Liver (tissue), 3 donors: ENCODE measurements at regions not wholly inside any gene's neighbourhood (a gene's known extent, or its start where the extent isn't known, plus 50 kb on each side); places are given as distances from the start of the nearest gene placed in this dataset.

Experiments used
- GABPA ChIP-seq, 2 donors: IDR thresholded peaks in 1 of 2; conservative IDR thresholded peaks in 1 of 2; 2 replicates each; pipeline ENCODE4 v1.6.1; 2016; ENCODE audit warnings: antibody characterized with exemption in 2 of 2, mild to moderate bottlenecking in 1 of 2, moderate library complexity in 1 of 2
- JUND ChIP-seq, 2 donors: IDR thresholded peaks; 2 replicates each; pipeline ENCODE4 v1.6.1; 2016; ENCODE audit warnings: antibody characterized with exemption in 2 of 2
- RAD21 ChIP-seq, 2 donors: IDR thresholded peaks; 2 replicates each; pipeline ENCODE4 v1.6.1; 2016; ENCODE audit warnings: antibody characterized with exemption in 2 of 2, mild to moderate bottlenecking in 2 of 2
- SP1 ChIP-seq: IDR thresholded peaks from 2 replicates; pipeline ENCODE4 v1.6.1; 2018; ENCODE audit warnings: antibody characterized with exemption, mild to moderate bottlenecking
- TAF1 ChIP-seq: conservative IDR thresholded peaks from 2 replicates; pipeline ENCODE4 v1.6.1; 2016; ENCODE audit warnings: antibody characterized with exemption, mild to moderate bottlenecking
- YY1 ChIP-seq: IDR thresholded peaks from 2 replicates; pipeline ENCODE4 v1.6.1; 2016; ENCODE audit warnings: antibody characterized with exemption, mild to moderate bottlenecking
- TF ChIP-seq, protein P1 (sequence below): fragments of 150-350 bp; IDR thresholded peaks from 2 replicates; pipeline ENCODE4 v1.5.1; 2017; ENCODE audit warnings: improper control_type of control experiment, low read depth, low read length; ENCODE audit not compliant: missing input control
- TF ChIP-seq, protein P2 (sequence below): IDR thresholded peaks from 2 replicates; pipeline ENCODE4 v1.6.1; 2016; ENCODE audit warnings: antibody characterized with exemption, mild to moderate bottlenecking
- TF ChIP-seq, protein P3 (sequence below): IDR thresholded peaks from 2 replicates; pipeline ENCODE4 v1.6.1; 2016; ENCODE audit warnings: antibody characterized with exemption
- TF ChIP-seq, protein P4 (sequence below): IDR thresholded peaks from 2 replicates; pipeline ENCODE4 v1.6.1; 2016; ENCODE audit warnings: antibody characterized with exemption
- donor health status: healthy.
- donor health status: healthy.

DNA sequence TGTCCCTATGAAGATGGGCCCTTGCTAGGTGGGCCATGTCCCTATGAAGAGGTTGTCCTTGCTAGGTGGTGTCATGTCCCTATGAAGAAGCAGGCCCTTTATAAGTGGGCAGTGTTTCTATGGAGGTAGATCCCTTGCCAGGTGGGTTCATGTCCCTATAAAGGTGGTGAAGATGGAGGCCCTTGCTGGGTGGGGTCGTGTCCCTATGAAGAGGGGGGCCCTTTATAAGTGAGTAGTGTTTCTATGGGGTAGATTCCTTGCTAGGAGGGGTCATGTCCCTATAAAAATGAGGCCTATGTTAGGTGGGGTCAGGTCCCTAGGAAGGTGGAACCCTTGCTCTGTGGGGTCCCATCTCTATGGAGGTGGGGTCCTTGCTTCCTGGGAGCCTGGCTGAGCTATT is 283.4 kb upstream of the IRX2 start:
- TF ChIP-seq, protein P1, sequence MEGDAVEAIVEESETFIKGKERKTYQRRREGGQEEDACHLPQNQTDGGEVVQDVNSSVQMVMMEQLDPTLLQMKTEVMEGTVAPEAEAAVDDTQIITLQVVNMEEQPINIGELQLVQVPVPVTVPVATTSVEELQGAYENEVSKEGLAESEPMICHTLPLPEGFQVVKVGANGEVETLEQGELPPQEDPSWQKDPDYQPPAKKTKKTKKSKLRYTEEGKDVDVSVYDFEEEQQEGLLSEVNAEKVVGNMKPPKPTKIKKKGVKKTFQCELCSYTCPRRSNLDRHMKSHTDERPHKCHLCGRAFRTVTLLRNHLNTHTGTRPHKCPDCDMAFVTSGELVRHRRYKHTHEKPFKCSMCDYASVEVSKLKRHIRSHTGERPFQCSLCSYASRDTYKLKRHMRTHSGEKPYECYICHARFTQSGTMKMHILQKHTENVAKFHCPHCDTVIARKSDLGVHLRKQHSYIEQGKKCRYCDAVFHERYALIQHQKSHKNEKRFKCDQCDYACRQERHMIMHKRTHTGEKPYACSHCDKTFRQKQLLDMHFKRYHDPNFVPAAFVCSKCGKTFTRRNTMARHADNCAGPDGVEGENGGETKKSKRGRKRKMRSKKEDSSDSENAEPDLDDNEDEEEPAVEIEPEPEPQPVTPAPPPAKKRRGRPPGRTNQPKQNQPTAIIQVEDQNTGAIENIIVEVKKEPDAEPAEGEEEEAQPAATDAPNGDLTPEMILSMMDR, result no peak
- TF ChIP-seq JUND (IDR thresholded peaks at IDR 0.05) (no peak), TAF1 (no peak), RAD21 (IDR thresholded peaks at IDR 0.05) (no peak), SP1 (no peak), GABPA (IDR thresholded peaks at IDR 0.05 in 1 of 2, conservative IDR thresholded peaks at IDR 0.05 in 1 of 2) (no peak), YY1 (no peak)
- TF ChIP-seq, protein P2, sequence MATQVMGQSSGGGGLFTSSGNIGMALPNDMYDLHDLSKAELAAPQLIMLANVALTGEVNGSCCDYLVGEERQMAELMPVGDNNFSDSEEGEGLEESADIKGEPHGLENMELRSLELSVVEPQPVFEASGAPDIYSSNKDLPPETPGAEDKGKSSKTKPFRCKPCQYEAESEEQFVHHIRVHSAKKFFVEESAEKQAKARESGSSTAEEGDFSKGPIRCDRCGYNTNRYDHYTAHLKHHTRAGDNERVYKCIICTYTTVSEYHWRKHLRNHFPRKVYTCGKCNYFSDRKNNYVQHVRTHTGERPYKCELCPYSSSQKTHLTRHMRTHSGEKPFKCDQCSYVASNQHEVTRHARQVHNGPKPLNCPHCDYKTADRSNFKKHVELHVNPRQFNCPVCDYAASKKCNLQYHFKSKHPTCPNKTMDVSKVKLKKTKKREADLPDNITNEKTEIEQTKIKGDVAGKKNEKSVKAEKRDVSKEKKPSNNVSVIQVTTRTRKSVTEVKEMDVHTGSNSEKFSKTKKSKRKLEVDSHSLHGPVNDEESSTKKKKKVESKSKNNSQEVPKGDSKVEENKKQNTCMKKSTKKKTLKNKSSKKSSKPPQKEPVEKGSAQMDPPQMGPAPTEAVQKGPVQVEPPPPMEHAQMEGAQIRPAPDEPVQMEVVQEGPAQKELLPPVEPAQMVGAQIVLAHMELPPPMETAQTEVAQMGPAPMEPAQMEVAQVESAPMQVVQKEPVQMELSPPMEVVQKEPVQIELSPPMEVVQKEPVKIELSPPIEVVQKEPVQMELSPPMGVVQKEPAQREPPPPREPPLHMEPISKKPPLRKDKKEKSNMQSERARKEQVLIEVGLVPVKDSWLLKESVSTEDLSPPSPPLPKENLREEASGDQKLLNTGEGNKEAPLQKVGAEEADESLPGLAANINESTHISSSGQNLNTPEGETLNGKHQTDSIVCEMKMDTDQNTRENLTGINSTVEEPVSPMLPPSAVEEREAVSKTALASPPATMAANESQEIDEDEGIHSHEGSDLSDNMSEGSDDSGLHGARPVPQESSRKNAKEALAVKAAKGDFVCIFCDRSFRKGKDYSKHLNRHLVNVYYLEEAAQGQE, result no peak
- TF ChIP-seq, protein P3, sequence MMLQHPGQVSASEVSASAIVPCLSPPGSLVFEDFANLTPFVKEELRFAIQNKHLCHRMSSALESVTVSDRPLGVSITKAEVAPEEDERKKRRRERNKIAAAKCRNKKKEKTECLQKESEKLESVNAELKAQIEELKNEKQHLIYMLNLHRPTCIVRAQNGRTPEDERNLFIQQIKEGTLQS, result no peak
- TF ChIP-seq, protein P4, sequence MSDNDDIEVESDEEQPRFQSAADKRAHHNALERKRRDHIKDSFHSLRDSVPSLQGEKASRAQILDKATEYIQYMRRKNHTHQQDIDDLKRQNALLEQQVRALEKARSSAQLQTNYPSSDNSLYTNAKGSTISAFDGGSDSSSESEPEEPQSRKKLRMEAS, result no peak
